ENCODE measurements at regions not wholly inside any gene's neighbourhood (a gene's known extent, or its start where the extent isn't known, plus 50 kb on each side); places are given as distances from the start of the nearest gene placed in this dataset.
"Not testable (repeated sequence)": the region's sequence is repeated elsewhere in the genome, so short reads cannot be mapped to it uniquely, and the experiment has no call there.

GRCh38 chr14:71358209-71358931 lies 451.1 kb downstream of the PCNX1 start:
- no peak overlapping the region for H3K4me3 ChIP-seq (ENCODE audit: control insufficient read depth, low read depth, low read length)
- no peak for DNase-seq (ENCODE audit: low read depth)

DNA sequence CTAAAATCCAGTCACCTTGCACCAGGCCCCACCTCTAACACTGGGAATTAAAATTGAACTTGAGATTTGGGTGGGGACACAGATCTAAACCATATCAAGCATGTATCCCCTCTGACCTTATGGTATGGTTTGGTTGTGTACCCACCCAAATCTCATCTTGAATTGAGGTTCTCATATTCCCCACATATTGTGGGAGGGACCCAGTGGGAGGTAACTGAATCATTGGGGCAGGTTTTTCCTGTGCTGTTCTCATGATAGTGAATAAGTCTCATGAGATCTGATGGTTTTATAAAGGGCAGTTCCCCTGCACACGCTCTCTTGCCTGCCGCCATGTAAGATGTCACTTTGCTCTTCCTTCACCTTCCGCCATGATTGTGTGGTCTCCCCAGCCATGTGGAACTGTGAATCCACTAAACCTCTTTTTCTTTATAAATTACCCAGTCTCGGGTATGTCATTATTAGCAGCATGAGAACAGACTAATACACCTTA lies 451.7 kb downstream of the PCNX1 start:
- not testable (repeated sequence) for DNase-seq (ENCODE audit: low read depth); H3K4me3 ChIP-seq (ENCODE audit: control insufficient read depth, low read depth, low read length)

More at GRCh38 chr14:71358209-71358931, 451.1 kb downstream of the PCNX1 start:
- TF ChIP-seq CTCF (conservative IDR thresholded peaks at IDR 0.05; ENCODE audit: control insufficient read depth, insufficient read depth, low read depth, low read length) = no peak

DNA sequence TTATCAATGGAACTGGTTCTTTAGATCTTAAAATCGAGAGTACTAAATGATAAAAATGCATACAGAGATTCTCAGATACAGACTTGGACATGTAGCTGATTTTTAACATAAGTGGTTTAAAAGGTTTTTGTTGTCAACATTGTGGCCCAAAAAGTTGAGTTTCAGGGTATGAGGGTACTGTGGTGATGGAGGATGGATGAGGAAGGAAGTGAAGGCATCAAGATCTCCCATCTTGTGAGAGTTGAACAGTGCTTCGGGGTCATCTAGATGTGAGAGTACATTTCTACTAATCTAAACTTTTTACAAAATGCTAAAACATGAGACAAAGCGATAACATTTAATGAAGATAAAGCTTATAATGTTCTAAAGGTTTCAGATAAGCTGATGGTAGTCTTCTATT lies 452.6 kb downstream of the PCNX1 start:
- TF ChIP-seq CTCF (conservative IDR thresholded peaks at IDR 0.05; ENCODE audit: control insufficient read depth, insufficient read depth, low read depth, low read length) = no peak

DNA sequence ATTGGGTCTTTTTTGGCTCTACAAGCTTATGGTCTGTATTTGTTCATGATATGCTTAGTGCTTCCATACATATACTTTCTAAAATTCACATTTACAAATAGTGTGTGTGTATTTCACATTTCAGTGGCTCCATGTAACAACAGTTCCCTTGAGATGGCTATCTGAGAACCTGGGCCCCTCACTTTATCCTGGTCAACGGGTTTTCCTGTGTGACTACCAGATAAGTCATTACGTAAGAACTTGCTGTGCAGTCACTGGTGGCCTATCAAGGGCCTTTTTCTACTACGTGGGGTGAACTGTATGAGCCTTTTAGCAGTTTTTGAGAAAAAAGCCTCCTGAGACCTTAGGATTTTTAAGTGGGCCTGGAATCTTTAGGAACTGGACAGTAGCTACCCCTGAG lies 454.1 kb downstream of the PCNX1 start:
- peak; percentile 54 for DNase-seq (ENCODE audit: low read depth)
- no peak for TF ChIP-seq CTCF (conservative IDR thresholded peaks at IDR 0.05; ENCODE audit: control insufficient read depth, insufficient read depth, low read depth, low read length)

More for the DNA sequence above, 452.6 kb downstream of the PCNX1 start:
- no peak for DNase-seq (ENCODE audit: low read depth)
- no peak overlapping the region for H3K4me3 ChIP-seq (ENCODE audit: control insufficient read depth, low read depth, low read length)

DNA sequence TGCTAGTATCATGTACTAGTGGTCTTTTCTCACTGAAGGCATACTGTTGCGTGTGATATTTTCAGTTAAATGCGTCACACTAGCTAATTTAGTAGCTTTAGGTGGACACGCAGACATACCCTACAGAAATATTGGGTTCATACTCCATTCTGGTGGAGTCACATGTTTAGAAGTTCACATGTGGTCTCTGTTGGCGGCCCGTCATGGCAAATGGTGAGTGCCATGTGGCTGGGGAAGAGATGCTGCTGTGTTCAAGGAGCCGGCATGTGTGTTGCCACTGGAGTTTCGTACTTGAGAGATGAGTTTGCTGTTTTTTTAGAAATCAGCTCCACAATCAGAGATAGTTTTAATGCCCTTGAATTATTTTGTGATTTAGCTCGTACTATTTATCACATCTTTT lies 454.6 kb downstream of the PCNX1 start:
- no peak for DNase-seq (ENCODE audit: low read depth)
- TF ChIP-seq CTCF (conservative IDR thresholded peaks at IDR 0.05; ENCODE audit: control insufficient read depth, insufficient read depth, low read depth, low read length) = no peak
- H3K4me3 ChIP-seq (ENCODE audit: control insufficient read depth, low read depth, low read length) = no peak overlapping the region

More for the DNA sequence above, 454.1 kb downstream of the PCNX1 start:
- no peak overlapping the region for H3K4me3 ChIP-seq (ENCODE audit: control insufficient read depth, low read depth, low read length)

- DNase-seq (ENCODE audit: low read depth) = no peak
- H3K4me3 ChIP-seq (ENCODE audit: control insufficient read depth, low read depth, low read length) = no peak overlapping the region
- TF ChIP-seq CTCF (conservative IDR thresholded peaks at IDR 0.05; ENCODE audit: control insufficient read depth, insufficient read depth, low read depth, low read length) = no peak
These were observed 455.0 kb downstream of the PCNX1 start for GRCh38 chr14:71362282-71362681.

DNA sequence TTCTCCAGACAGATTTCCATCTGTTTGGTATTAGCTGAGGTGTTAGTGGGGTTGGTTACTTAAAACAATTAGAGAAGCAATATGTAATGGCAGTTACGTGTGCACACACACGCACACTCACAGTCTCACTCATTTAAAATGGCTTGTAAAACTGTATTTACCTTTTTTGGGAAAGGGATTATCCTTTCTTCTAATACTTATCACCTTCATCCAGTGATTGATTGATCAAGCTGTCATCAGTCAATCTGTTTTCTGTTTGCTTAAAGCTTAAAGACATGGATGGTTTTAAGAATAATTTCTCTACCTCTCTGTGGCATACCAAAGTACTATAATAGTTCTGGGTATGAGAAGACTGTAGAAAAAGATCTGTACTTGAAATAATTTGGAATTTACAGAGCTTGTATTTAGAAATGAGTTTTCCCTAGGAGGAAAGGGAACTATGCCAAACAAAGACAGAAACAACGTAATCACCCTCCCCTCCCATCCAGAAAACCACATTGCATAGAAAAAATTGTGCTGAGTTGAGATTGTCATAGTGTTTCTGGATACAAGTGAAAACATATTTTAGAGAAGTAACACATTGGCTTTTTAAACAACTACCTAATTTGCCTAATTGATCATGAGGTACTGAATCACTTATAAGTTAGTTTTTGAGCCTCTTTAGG lies 455.8 kb downstream of the PCNX1 start:
- TF ChIP-seq CTCF (conservative IDR thresholded peaks at IDR 0.05; ENCODE audit: control insufficient read depth, insufficient read depth, low read depth, low read length) = no peak
- H3K4me3 ChIP-seq (ENCODE audit: control insufficient read depth, low read depth, low read length) = no peak overlapping the region
- peak; percentile 78 for DNase-seq (ENCODE audit: low read depth)

All from fibroblast of mammary gland (primary cell).